HK-2 (cell line): ENCODE measurements at regions not wholly inside any gene's neighbourhood (a gene's known extent, or its start where the extent isn't known, plus 50 kb on each side); places are given as distances from the start of the nearest gene placed in this dataset.
"Not testable (repeated sequence)": the region's sequence is repeated elsewhere in the genome, so short reads cannot be mapped to it uniquely, and the experiment has no call there.

Experiments used
- DNase-seq: peaks from one replicate; pipeline ENCODE4 v3.0.0-alpha.2; 2018; ENCODE audit not compliant: unreplicated experiment

DNA sequence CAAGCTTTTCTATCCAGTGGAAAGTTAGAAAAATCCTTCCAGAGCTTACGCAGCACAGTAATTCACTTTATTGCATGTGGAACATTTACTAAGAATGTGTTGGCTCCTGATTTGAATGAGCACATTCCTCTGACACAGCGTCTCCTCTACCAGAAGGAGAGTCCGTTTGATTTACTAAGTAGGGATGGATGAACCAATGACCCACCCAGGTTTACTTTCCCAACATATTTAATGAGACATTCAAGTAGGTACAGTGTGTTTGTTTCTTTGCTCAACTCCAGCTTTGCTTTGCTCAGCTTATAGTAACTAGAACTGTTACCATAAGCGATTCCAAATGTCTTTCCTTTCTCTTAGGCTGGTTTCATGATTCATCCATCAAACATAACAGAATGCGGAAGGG, 161.7 kb downstream of the SMARCA1 start:
- no peak for DNase-seq

- DNase-seq: peak; percentile 30
These were observed 163.1 kb downstream of the SMARCA1 start for GRCh38 chrX:129360175-129360574.

DNA sequence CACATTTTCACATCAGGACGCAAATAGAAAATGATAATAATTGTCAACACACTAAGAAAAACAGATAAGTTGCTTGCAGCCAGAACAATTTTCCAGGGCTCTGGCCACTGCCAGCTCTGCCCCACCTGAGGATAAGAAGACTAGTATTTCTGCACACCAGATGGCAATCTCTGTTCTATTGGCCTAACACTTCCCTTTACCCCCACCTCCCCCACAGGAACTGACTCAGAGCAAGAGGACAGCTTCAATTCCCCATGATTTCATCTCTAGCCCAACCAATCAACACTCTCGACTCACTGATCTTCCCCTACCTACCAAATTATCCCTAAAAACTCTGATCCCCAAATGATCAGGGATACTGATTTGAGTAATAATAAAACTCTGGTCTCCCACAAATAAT, 164.0 kb downstream of the SMARCA1 start:
- no peak for DNase-seq

DNA sequence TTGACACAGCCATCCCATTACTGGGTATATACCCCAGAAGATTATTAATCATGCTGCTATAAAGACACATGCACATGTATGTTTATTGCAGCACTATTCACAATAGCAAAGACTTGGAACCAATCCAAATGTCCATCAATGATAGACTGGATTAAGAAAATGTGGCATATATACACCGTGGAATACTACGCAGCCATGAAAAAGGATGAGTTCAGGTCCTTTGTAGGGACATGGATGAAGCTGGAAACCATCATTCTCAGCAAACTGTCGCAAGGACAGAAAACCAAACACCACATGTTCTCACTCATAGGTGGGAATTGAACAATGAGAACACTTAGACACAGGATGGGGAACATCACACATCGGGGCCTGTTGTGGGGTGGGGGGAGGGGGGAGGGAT, 165.9 kb downstream of the SMARCA1 start:
- DNase-seq: not testable (repeated sequence)

DNA sequence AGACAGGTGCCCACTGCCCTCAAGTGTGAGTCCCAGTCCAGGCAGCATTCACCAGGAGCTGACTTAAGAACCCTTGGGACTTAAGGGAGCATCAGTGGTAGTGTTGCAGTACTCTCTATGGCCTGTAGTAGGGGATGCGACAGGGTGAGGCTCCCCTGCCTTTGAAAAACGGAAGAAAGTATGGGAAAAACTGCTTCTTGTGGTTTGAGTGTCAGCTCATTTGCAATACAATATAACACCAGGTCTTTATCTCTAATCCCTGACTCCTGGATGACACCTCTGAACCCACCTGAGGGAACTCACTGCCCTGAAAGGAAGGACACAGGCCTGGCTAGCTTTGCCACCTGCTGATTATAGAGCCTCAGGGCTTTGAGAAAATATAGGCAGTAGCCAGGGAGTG, 176.0 kb downstream of the SMARCA1 start:
- DNase-seq: no peak

GRCh38 chrX:129346574-129346973, 176.7 kb downstream of the SMARCA1 start:
- DNase-seq: no peak

DNA sequence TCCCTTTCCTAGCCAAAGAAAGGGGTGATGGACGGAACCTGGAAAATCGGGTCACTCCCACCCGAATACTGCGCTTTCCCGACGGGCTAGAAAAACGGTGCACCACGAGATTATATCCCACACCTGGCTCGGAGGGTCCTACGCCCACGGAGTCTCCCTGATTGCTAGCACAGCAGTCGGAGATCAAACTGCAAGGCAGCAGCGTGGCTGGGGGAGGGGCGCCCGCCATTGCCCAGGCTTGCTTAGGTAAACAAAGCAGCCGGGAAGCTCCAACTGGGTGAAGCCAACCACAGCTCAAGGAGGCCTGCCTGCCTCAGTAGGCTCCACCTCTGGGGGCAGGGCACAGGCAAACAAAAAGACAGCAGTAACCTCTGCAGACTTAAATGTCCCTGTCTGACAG, 186.0 kb downstream of the SMARCA1 start:
- not testable (repeated sequence) for DNase-seq

GRCh38 chrX:129323115-129323514, 200.2 kb downstream of the SMARCA1 start:
- DNase-seq: no peak

- DNase-seq: no peak
These were observed 204.9 kb downstream of the SMARCA1 start for GRCh38 chrX:129318375-129318774.

DNA sequence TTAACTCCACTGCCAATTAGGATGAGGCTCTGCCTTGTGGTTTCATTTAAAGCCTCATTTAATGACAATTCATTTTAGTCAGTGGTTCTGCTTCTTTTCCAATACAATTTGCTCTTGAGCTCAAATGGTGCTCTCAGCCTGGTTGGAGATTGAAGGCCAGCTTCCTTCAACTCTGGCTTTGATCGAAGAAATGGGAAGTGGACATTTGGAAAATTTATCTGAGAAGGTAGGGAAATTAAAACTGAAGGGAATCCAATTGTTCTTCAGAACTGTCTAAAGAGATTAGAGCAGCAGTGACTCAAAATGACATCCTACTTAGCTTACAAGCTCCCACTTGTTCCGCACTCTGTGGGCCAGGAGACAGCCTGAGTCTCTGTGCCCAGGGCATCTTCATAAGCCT, 206.8 kb downstream of the SMARCA1 start:
- no peak for DNase-seq

DNA sequence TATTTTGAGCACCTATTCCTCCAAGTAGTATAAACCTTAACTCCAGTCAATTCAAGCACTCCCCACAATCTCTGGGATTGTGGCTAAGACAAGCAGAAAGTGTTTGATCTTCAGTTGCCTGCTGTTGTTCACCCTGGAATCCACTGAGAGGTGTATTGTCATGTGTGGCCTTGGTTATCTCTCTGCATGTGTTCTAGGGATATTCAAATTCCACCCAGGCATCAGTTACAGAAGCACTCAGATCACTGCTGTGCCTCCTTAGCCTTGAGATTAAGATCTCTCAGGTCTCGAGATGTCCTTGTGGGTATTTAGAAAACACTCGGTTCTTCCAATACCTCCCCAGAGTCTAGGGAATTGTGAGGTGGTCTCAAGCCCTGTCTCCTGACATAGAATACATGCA, 213.3 kb downstream of the SMARCA1 start:
- no peak for DNase-seq

DNA sequence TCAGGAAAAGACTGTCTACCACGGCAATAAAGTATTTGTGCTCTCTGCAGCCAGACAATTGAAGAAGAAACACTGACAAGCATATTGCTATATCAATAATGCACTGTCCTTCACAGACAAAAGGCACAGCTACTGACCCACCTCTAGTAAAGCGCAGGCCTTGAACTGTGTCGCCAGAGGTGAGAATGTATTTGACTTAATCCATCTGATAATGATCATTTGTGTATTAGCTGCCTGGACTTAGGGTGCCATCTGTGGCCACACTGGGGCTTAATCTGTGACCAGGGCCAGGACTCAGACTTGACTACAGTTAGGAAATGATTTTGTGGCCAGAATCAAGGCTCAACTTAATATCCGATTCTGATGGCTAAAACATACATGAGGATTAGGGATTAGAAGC, 260.4 kb downstream of the SMARCA1 start:
- DNase-seq: no peak

- not testable (repeated sequence) for DNase-seq
These were observed 267.8 kb downstream of the SMARCA1 start for GRCh38 chrX:129255516-129255915.

DNA sequence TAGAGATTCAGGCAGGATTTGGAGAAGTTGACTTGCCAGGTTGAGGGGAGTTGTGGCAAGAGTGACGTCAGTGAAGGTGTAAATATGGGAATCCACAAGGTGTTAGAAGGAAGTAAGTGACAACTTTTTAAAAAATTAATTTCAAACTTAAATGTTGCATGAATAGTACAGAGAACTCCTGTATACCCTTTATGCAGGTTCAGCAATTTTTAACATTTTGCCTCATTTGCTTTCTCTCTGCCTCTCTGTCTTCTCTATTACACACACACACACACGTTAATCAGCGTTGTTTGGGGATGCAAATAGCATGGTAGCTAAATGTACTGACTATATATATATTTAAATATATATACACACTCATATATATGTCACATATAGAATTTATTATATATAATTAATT, 273.7 kb downstream of the SMARCA1 start:
- DNase-seq: no peak

- DNase-seq: no peak
These were observed 275.6 kb downstream of the SMARCA1 start for GRCh38 chrX:129247642-129248041.

DNA sequence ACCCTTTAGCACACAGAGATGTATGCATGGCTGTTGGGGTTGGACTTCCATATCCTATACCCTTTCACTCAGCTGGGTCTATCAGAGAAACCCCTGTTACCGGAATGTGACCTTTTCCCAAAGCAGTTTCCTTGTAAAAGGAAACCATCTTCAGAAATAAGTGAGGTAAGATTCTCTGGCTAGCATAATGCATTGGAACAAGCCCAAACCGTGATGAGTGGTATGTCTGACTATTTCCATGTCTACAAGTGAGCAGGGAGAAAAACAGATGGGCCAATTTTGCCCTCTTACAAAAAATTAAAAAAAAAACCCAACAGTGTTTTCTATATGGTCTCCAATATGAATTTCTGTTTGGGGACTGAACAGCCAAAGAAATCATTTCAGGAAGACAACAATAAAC, 283.9 kb downstream of the SMARCA1 start:
- DNase-seq: no peak

GRCh38 chrX:129238011-129238410, 285.3 kb downstream of the SMARCA1 start:
- no peak for DNase-seq

DNA sequence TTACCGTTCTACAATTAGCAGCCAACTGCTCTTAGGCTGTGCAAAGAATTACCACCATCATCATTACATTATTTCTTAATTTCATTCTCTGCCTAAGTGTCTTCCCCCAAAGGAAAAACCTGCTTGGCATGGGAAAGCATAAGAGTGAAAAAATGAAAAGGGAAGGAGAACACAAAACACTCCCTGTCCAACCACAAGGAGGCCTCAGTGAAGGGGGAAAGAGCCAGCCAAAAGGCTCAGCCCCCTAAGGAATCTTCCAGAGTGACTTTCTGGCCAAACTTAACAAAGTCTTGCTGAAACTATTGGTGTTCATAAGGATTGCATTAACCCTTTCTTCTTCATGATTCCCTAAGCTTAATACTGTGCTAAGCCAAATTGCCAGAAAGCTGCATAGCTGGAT, 287.4 kb downstream of the SMARCA1 start:
- no peak for DNase-seq

DNA sequence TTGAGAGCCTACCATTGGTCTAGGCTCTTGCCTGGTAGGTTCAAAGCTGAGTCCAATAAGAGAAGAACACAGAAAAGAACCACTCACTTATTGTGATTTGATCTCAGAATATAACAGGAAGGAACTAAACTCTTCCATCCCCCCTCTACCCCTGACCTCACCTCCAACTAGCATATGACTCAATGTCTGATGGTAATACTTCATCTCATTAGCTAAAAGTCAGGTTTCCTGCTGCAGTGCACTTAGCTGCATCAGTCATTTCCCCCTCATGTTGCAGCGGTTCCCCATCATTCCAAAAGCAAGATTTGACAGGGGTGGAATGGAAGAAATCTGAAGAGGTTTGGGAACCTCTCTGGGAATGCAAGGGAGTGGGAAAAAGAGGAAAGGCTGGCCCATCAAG, 289.5 kb downstream of the SMARCA1 start:
- DNase-seq: no peak

DNA sequence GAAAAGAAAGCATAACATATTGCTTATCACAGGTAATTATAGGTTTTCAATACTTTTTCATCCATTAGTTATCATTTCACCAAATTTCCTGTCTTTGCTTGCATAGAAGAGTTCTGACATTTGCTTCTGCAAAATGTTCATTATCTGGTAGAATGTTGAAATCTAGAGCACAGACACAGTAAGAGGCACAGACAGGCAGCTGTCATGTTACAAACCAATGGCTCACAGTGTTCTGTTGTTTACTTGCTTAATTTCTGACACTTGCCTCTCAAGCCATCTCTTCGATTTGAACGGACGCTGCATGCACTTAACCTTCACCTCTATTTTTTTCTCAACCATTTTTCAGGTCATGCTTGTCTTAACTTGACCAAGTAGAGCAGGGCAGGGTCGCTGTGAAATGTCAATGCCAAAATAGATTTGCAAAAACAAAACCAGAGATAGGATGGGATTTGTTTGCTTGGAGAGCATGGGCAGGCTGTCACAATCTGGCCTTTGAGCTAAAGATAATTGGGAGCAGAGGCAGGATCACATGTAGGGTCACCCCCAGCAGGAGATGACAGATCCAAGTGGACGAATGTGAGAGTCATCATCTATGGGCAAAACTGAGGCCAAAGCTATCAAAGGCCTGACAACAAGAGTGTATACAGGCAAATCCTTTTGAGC, 292.3 kb downstream of the SMARCA1 start:
- DNase-seq: no peak

DNA sequence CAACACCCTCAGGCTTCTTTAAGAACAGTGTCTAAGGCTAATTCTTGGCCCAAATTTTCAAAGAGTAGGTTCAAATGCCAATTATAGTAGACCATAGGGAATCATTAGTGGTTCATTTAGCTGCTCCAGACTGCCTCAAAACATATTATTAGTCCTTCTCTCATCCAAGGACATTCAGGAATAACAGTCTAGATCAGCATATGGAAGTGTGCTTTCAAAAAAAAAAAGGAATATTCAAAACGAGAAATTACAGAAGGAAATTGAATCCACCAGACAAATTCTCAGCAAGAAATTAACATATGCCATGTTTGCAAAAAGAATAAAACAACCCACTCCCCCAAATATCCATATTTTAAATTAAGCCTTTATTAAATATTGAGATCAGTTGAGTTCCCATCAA, 293.1 kb downstream of the SMARCA1 start:
- no peak for DNase-seq

- no peak for DNase-seq
These were observed 295.9 kb downstream of the SMARCA1 start for GRCh38 chrX:129227366-129227765.

DNA sequence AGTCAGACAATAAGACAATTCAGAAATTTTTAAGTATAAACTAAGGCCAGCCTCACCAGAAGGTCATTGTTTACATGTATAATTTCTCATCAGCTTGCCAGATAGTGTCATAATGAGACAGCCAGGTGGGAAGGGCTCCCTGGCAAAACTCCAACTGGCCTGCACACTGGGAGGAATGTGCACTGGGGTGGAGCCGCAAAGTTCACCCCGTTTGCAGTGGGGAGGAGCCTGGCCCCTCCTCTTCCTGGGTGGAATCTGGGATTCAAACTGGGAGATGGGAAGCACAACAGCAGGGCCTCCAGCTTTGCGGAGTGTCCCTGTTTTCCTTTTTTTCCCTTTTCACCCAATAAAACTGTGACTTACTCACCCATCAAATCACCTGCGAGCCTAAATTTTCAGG, 329.9 kb downstream of the SMARCA1 start:
- DNase-seq: peak; percentile 0

GRCh38 chrX:129188231-129188630, 335.1 kb downstream of the SMARCA1 start:
- DNase-seq: no peak
